NCI-H1092 treated with DMSO at 0.1 percent for 48 hours (cell line): ENCODE measurements at regions not wholly inside any gene's neighbourhood (a gene's known extent, or its start where the extent isn't known, plus 50 kb on each side); places are given as distances from the start of the nearest gene placed in this dataset.

Experiments
- DNase-seq: peaks from one replicate; lab custom pipeline; 2025; lab: John Stamatoyannopoulos, UW

DNA sequence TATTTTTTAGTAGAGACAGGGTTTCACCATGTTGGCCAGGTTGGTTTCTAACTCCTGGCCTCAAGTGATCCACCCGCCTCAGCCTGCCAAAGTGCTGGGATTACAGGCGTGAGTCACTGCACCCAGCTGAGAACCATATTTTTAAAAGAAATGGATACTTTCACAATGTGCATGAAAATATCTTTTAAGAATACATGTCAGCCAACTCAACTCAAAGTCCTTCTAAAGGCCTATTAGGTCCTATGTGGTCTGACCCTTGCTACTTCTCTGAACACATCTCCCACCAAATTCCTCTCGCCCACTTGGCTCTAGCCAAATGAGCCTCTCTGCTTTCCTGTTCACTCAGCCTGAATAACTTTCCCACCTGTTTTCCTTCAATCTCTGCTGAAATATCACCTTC is 119.6 kb downstream of the MTX2 start:
- DNase-seq, result no peak

DNA sequence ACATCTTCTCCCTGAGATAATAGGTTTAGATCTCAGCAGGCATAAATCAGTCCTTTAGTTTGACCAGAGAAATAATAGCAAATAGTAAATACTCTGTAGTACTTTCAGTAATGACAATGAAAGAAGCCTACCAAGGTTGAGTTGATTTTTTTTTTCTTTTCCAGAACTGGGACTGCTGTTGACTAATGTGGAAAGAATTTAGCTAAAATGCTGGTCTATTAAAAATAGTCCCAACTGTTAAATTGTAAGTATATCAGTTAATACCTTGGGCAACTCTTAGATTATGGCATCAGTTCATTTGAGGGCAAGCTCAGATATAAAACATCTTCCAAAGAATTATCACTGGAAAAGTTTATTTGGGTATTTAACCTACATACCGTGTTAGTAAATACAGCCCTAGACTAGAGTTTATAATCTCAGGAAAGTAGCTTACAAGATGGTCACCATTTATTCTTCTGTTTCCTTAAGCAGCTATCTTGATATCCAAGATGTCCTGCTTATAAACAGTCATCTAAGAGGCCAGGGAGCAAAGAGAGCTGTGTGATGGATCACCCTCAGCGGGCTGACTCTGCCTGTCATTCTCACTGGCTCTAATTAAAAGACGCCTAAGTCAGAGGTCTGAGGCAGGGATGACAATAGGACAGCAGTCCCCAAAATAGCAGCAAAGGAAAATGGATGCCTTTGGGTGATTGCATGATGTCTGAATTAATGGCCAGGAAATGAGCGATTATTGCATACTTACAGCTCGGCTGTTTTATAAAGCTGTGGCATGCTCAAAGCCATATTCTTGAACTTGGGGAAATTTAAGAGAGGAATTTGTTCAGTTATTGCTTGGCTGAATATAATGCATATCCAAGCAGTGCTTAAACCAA is 121.3 kb downstream of the MTX2 start:
- no peak for DNase-seq

DNA sequence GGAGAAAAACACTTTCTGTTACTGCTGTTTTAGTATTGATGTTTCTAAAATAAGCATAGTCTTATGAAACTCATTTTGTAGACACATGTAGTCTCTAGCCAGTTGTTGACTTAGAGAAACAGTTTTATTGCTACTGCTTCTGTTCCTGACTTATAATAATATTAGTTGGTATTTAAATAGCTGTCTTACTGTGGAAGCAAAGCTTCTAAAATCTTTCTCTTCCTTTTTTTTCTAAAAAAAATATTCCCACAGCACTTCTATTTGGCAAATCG is 121.8 kb downstream of the MTX2 start:
- DNase-seq, result no peak

DNA sequence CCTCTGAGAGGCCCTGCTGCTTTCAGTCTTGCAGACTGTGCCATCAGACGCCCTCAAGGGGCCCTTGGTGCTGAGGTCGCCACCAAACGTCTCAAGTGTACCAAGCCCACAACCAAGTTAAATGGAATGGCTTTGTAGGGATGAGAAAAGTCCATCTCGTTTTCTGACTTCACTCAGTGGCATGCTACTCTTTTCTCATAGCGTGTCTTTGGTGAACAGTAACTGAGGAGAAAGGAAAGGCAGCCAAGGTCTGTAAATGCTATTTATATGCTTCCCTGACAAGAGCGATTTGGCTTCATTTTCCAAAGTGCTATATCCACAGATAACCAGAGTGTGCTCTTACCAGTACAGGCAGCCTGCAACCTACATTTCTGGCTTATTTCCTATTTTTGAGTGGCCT is 123.0 kb downstream of the MTX2 start:
- no peak for DNase-seq

DNA sequence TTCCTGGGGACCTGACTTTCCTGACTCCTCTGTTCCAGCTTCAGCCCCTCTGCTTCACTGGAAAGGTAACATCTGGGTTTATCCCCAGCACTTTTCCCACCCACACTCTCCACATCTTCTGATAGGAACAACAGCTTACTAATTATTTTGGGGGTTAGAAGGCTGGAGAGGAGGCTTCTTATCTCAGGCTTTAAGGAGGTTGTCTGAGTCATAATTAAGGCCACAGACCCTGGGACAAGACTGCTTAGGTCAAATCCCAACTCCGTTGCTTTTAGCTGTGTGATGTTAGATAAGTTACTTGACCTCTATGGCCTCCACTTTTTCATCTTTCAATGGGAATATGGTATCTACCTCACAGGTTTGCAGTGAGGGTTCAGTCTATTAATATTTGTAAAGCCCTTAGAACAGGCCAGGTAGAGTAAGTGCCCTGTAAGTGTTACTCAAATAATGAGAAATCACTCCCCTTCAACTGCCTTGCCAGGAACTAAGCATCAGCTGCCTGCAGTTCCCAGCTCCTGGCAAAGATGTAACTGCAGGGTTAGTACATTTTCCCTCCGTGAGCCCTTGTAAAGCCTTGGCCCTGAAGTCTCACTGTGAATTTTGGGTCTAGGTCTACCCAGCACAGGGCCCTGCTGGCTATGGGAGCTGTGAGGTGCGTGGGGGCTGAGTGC is 123.6 kb downstream of the MTX2 start:
- no peak for DNase-seq

DNA sequence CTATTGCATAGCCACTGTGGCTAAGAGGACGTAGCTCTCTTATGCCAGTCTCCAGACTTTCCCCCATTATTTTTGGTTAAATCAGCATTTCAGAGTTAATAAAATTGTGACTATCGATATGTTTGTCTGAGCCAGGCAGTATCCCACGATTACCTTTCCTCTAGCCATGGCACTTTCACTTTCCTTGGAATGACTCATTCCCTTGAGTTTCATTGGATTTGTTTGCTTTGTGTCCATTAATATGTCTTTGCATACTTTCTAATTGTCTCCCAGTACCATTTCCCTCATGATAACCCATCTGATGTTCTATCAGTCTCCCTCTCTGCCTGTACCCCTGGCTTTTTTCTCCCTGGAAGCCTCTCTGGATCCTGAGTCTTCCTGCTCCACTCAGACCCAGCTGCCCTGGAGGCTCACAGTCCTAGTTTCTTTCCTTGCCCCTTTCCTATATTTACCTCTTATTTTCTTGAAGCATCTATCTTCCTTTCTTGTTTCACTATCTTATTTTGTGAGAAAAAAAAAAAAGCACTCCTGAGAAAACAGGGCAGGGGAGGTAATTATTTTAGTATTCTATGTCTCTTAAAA is 126.1 kb downstream of the MTX2 start:
- no peak for DNase-seq

DNA sequence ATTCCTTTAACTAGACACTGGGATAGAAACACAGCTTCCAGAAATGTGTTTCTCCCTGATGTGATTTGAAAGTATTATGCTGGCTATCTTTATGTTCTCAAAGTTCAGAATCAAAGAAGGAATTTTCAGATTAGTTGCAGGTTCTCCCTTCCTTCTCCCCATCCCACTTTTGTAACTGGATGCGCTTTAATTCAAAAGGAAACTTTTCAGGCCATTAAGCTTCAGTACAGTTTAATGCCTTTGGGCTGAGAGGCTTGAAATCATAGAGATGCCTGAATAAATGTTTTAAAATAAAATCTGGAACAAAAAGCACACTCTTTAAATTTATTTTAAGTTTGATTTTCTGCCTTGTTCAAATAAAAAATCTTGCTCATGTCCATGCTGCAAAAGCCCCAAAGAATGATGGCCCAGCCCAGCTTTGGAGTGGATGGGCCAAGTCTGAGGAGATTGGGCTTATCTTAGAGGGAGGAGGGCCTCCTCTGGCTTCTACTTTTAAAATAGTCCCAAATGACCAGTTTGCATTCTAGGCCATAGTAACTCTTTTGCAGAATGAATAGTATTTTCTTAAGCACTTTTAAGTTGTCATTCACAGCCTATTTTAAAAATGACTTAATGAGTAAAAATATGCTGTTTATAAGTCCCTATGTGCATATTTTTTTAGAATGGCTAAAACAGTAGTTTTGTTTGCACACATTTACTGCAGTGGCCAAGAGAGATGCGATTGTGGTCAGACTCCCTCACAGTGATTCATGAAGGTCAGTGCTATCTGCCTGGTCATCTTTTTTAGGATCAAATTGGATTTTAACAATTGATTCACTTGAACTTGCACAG is 129.2 kb downstream of the MTX2 start:
- DNase-seq, result no peak

DNA sequence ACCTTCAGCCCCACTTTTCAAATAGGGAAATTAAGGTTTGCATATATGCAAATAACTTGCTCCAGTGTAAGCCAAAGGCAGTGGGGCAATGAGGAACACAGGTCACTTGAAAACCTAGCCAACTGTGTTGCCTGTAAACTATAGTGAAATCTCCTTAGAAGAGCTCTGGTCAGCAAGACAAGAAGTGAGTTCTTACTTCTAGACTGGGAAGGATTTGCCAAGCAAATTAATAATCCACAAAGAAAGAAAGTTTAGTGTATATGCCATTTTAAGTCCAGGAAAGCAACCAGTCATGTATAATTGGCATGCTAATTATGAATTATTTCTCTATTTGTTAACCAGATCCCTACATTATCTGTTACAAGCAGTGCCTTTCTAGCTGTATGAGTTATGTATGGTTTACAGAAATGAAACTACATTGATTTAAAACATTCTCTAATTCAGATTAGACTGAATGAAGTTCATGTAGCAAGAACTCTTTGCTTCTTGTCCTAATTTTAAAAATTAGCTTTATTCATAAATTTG is 129.9 kb downstream of the MTX2 start:
- DNase-seq, result no peak

DNA sequence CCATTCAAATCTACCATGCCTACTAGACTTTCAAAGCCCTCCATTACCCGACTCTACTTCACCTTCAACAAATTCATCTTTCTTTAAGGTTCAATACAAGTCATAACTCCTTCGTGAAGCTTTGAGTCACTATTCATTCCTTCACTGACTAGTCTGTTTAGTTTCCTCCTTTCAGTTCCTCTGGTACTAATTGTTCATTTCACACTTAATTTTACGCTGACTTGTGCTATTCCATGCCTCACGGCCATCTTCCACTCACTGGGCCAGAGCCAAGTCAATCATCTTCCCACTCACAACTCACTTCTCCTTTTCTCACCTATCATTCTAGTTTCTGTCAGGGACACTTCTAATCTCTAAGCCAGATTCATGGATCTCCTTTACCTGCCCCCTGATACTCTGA is 136.2 kb downstream of the MTX2 start:
- no peak for DNase-seq

DNA sequence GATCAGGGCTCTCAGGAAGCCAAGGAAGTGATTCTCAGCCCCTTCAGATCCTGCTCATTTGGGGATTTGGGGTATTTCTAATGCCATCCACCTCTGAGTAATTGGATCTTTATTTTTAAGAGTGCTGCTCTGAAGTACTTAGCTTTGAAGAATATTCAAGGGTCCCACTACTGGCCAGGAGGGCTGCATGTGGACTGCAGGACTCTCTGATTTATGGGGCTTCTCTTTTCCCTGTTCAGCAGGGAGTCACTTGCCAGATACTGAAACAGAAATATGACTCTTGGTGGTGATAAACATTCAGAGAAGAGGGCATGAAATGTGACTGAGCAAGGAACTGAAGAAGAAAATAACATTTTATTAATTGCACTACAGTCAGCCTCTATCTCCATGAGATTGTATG is 138.5 kb downstream of the MTX2 start:
- no peak for DNase-seq

DNA sequence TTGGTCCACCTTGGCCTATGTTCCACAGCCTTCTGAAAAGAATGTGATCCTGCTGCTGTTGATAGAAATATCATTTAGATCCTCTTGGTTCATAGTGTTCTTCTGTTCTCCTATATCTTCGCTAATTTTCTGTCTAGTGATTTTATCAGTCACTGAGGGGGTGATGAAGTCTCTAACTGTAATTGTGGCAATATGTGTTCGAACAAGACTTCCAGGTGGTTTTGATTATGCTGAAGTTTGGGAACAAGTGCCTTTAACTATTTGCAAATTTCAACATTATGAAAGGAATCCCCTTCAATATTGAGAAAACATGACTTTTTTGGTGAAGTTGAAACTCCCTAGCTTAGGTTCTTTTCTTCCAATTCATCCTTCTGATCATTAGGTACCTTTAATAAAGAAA is 140.4 kb downstream of the MTX2 start:
- DNase-seq, result no peak

DNA sequence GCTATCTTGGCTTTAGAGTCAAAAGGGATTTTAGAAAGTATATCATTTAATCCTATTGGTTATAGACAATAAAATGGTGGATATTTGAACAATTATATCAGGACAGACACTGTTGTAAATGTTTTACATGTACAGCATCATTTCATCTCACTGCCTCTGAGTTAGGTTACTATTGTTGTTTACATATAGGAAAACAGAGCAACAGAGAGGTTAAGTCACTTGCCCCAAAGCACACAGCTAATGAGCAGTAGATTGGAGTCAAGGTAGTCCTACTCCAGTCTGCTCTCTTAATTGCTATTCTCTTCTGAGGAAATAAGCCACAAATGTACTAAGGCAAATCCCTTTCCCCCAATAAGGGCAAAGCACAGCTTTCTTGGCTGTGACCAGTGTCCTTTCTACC is 142.9 kb downstream of the MTX2 start:
- DNase-seq, result no peak

DNA sequence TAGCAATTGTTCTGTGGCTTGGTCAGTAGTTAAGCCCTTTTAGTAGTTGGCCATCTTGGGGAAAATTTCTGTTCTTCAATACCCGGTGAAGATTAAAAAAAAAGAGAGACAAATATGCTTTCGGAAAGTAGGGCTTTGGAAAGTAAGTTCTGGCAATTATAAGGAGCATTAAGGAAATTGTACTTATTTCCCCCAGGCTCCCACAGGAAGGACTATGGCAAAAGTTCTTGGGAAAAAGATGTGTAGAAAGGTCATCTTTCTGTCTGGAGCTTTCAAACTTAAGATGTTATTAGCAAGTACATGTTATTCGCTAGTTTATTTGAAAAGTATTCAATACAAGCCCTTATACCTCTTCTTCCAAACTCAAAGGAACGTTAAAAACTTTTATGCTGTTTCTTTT is 144.5 kb downstream of the MTX2 start:
- DNase-seq, result no peak

DNA sequence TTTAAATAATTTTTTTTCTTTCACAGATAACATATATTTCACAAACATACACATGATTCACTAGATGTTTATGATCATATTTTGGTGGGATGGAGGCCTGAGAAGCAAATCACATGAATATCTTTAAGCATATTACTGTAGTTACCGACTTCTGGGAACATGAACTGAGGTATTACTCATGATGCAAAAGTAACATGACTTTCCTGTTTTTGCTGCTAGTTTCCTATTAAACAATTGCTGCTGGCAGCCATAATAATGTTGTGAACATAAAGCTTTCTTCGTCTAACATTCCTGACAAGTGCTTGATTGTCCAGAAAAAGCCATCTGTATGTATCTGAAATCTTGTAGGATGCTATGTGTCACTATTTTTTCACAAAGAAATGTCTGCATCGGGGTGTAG is 145.4 kb downstream of the MTX2 start:
- no peak for DNase-seq

DNA sequence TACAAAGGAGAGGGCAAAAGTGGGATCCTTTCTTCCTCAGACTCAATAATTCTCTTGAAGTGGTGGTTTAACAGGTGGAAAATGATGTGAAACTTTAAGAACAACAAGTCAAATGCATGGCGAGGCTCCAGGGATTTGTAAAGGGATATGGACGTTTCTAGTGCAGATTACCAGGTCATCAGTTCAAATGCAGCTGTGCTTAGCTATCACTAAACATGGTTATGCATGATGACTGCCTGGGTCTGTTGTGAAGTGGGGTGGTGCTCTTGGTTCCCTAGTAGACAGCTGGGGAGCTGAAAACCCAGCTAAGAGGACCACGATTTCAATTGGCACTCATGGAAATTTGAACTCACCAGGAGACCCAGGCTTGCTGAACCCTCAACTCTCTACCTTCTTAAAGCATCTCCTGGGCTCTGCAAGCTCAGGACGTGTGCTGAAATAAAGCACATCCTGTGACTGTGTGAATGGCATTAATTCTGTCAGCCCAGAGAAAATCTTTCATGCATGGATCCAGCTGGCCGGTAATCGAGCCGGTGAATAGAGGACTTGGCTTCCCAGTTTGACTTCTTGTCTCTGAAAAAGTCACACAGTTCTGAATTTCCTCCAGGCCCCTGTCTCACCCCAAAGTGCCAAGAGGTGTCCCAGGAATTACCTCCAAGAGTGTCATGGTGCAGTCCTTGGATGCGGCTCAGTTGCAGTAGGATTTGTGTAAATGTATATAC is 146.1 kb downstream of the MTX2 start:
- no peak for DNase-seq

DNA sequence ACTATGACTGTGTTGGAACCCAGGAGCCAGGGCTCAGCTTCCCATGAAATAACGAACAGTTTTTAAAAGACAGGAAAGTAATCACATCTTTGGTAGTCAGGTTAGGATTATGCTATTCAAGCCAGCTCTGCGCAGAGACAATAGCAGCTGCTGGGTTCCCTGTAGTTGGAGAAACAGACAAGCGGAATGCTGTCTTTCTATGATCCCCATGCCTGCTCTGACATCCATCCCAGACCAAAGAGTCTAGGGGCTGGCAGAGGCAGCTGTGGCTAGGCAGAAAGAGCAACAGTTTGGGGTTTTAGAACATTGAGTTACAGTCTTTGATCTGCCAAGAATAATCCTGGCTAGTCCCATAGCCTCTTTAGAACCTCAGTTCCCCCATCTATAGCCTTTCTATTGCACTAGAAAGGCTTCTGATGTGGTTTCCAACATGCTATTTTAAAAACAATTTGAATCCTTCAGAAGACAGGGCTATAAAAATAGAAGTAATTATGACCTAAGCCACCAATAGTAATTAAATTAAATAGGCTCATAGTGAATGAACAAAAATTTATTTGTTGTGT is 146.8 kb downstream of the MTX2 start:
- no peak for DNase-seq

DNA sequence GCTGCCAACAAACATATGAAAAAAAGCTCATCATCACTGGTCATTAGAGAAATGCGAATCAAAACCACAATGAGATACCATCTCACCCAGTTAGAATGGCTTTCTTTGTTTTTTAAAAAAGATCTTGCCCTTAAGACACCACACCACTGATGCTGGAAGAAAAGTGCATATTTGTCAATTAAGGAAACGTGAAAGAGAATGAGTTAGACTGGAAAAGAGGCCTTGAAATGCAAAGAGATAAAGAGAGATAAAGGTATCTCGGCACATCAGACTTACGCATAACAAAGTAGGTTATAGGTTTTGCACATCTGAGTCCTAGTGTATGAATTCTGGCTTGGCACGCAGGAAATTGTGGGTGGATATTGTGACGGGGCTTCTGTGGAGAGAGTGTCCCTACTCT is 149.5 kb downstream of the MTX2 start:
- DNase-seq, result no peak

DNA sequence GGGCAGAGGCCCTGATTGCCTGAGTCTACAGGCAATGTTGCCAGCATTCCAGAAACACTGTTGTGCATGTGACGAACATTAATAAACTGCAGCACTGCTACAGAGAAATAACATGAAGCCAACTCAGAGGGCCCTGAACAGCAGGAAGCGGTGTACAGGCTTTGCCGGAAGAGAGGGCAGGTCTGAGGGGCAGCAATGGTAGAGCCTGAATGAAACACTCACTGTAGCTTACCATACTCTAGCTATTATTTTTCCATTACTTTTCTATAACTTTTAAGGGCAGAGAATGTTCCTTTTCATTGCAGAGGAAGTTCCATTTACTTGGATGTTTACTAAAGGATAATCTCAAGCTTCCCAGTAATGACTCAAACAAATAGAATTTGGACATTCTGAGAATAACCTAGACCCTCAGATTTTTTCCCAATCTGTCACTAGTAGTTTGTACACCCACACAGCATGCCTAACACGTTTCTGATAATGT is 150.4 kb downstream of the MTX2 start:
- DNase-seq, result no peak

DNA sequence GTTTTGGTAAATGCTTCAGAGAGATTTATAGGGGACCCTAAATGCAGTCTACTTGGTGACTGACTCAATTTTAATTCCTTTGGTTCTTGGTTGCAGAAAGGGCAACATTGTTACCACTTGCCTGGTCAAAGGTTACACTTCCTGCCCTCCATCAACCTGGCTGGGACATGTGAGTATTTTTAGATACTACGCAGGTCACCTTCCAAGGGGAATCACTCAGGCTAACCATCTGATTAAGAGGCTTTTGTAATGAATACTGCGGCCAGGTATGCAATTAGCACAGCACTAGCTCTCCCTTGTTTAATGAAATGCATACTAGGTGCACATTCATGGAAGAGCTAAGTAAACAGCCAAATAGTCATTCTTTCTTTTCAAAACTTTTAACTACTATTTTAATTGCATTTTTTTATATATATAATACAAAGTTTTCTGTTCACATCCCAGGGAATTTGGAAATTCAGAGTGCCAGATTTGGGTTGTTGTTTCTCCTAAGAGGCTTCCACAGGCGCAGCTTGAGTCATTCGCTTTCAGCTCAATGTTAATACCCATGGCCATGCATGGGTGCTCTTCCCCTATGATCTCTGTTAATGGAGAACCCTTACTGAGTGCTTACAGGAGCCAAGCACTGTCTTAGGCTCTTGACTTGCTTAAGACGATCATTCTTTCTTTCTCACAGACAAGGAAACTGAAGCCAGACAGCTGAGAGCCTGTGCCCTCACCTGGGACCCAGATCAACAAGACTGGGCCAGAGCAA is 152.2 kb downstream of the MTX2 start:
- no peak for DNase-seq

DNA sequence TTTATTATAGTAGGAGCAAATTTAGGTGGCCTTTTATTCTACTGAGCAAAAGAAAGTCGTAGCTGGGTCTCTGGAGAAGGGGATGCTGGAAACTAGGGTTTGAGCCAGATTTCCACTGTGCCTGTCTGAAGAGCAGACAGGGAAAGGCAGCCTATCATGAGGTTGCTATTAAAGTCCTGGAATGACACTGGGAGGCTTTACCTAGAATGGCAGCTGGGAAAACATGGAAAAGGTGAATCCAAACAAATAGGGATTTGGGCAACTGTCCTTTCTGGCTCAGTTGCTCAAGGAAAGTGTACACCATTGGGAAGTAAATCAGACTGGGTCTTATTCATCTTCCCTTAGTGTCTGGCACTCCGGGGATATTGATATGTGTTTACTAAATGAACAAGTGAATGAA is 154.6 kb downstream of the MTX2 start:
- DNase-seq, result no peak

DNA sequence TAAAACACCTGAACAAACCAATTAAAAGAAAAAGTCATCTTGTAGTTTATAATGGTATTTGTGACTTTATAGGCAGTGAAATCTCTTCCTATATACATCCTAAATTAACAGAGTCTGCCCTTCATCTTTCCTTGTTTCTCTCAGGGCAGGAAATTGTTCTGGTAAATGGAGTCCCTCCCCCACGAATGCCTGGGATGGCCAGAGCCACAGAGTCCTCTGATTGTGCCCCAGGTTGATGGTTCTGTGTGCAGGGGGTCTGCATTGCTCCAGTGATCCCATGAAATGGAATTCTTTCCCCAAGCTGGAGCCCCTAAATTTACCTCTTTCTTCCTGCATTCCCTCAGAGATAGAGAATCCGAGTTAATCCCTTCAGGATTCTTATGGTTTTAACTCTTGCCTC is 155.5 kb downstream of the MTX2 start:
- no peak for DNase-seq
